ENCODE measurements at regions not wholly inside any gene's neighbourhood (a gene's known extent, or its start where the extent isn't known, plus 50 kb on each side); places are given as distances from the start of the nearest gene placed in this dataset.

DNA sequence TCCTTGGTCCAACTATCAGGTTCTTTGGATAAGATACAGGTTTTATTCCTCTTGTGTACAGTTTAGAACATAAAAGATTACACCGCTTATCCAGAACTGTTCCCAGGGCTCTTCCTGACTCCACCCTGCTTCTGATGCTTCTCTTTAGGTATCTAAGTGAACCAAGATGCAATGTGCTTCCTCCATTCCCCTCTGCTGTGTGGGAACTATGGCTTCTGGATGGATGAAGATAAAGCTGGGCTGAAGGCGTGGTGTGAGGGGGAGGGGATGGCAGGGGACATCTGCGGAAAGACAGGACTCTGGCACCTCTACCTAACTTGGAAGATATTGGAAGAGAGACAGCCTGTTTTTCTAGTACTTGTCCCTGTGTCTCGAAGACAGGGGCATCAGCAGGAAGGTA is 209.9 kb upstream of the TBX20 start:
- TF ChIP-seq, protein P1, sequence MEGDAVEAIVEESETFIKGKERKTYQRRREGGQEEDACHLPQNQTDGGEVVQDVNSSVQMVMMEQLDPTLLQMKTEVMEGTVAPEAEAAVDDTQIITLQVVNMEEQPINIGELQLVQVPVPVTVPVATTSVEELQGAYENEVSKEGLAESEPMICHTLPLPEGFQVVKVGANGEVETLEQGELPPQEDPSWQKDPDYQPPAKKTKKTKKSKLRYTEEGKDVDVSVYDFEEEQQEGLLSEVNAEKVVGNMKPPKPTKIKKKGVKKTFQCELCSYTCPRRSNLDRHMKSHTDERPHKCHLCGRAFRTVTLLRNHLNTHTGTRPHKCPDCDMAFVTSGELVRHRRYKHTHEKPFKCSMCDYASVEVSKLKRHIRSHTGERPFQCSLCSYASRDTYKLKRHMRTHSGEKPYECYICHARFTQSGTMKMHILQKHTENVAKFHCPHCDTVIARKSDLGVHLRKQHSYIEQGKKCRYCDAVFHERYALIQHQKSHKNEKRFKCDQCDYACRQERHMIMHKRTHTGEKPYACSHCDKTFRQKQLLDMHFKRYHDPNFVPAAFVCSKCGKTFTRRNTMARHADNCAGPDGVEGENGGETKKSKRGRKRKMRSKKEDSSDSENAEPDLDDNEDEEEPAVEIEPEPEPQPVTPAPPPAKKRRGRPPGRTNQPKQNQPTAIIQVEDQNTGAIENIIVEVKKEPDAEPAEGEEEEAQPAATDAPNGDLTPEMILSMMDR (conservative IDR thresholded peaks at IDR 0.05 in 1 of 2, IDR thresholded peaks at IDR 0.05 in 1 of 2; ENCODE audit: extremely low read depth in 1 of 2, insufficient read depth in 1 of 2, low read depth in 1 of 2, low read length in 2 of 2) = no peak
- no peak for TF ChIP-seq EZH2 (IDR thresholded peaks at IDR 0.05; ENCODE audit: borderline replicate concordance, low read length)

Data from mammary epithelial cell (primary cell).